Right lobe of liver (tissue), 6 donors: ENCODE measurements at regions not wholly inside any gene's neighbourhood (a gene's known extent, or its start where the extent isn't known, plus 50 kb on each side); places are given as distances from the start of the nearest gene placed in this dataset.

Experiments used
- ATAC-seq, 4 donors: fragments of 200-7000 bp; cut with Tn5 transposase; one replicate each; pipeline ENCODE4 v1.9.1; 2020; ENCODE audit warnings: mild to moderate bottlenecking in 4 of 4, moderate library complexity in 4 of 4
- DNase-seq, 3 donors: peaks; one replicate each; pipeline ENCODE4 v3.0.0-alpha.2; 2020
- H3K27ac ChIP-seq, 3 donors: fragments of 200-600 bp; one replicate each; pipeline ENCODE4 v1.8.0; 2022
- H3K27me3 ChIP-seq, 2 donors: fragments of 200-600 bp; one replicate each; pipeline ENCODE4 v1.8.0; 2022
- H3K36me3 ChIP-seq, 4 donors: fragments of 200-600 bp; sonication (generic) in 1 of 4; one replicate each; pipeline versions ENCODE4 v1.5.1 to v1.8.0; 2017 to 2022; ENCODE audit warnings: control low read depth in 1 of 4
- H3K4me1 ChIP-seq, 4 donors: fragments of 200-600 bp; sonication (generic) in 1 of 4; one replicate each; pipeline versions ENCODE4 v1.5.1 to v1.8.0; 2017 to 2022; ENCODE audit warnings: control low read depth in 1 of 4
- H3K4me3 ChIP-seq, 3 donors: fragments of 200-600 bp; one replicate each; pipeline ENCODE4 v1.8.0; 2022
- H3K9me3 ChIP-seq, 4 donors: fragments of 200-600 bp; sonication (generic) in 1 of 4; one replicate each; pipeline versions ENCODE4 v1.5.1 to v1.8.0; 2017 to 2022; ENCODE audit warnings: control low read depth in 1 of 4
- POLR2A ChIP-seq: fragments of 450-650 bp; IDR thresholded peaks from one replicate; pipeline ENCODE4 v1.6.1; 2017; ENCODE audit warnings: antibody characterized with exemption, mild to moderate bottlenecking
- WGBS: methylation state at CpG from one replicate; pipeline ENCODE4 v1.1.6; 2018; ENCODE audit warnings: low coverage, low lambda C conversion rate; ENCODE audit not compliant: insufficient coverage; ENCODE audit errors: missing lambda C conversion rate; 5-methylcytosine and 5-hydroxymethylcytosine counted together
- intact Hi-C, 2 donors: fragments of 100-400 bp; cut with DNase I; formaldehyde crosslinking; loops; one replicate each; pipeline versions ENCODE4 v1.11.2 to v1.14.1; 2022
- TF ChIP-seq, protein P1 (sequence below), 4 donors: fragments of 200-600 bp in 3 of 4; fragments of 450-650 bp in 1 of 4; IDR thresholded peaks; one replicate each; pipeline versions ENCODE4 v1.5.1 to v1.8.0; 2016 to 2022; ENCODE audit warnings: antibody characterized with exemption in 4 of 4, mild to moderate bottlenecking in 2 of 4
- donor health status: DM: no; HTN: yes; CAD: no.
- donor health status: DM: no; HTN: no; CAD: no.
- donor health status: DM: no; HTN: no; CAD: no.
- donor health status: DM: no; HTN: yes; CAD: no.
- donor health status: DM: no; HTN: yes; CAD: no.

GRCh38 chr11:59302991-59303390 lies 55.7 kb upstream of the OR5AN1 start:
- WGBS, result 67% methylated on average over 1 of the region's 1 CpG
- Histone ChIP-seq H3K4me1 (no peaks in the 10 kb centered on the region), H3K4me3 (no peak overlapping the region), H3K27me3 (no peaks in the 10 kb centered on the region), H3K9me3 (no peaks in the 10 kb centered on the region), H3K36me3 (no peaks in the 10 kb centered on the region), H3K27ac (no peak overlapping the region)
- no peak for ATAC-seq
- DNase-seq, result no peak
- intact Hi-C loops, result no loop called here
- TF ChIP-seq, protein P1, sequence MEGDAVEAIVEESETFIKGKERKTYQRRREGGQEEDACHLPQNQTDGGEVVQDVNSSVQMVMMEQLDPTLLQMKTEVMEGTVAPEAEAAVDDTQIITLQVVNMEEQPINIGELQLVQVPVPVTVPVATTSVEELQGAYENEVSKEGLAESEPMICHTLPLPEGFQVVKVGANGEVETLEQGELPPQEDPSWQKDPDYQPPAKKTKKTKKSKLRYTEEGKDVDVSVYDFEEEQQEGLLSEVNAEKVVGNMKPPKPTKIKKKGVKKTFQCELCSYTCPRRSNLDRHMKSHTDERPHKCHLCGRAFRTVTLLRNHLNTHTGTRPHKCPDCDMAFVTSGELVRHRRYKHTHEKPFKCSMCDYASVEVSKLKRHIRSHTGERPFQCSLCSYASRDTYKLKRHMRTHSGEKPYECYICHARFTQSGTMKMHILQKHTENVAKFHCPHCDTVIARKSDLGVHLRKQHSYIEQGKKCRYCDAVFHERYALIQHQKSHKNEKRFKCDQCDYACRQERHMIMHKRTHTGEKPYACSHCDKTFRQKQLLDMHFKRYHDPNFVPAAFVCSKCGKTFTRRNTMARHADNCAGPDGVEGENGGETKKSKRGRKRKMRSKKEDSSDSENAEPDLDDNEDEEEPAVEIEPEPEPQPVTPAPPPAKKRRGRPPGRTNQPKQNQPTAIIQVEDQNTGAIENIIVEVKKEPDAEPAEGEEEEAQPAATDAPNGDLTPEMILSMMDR (IDR thresholded peaks at IDR 0.05), result no peak
- TF ChIP-seq POLR2A, result no peak

GRCh38 chr11:59295435-59295834 lies 63.3 kb upstream of the OR5AN1 start:
- no peak for TF ChIP-seq POLR2A
- TF ChIP-seq, protein P1 (IDR thresholded peaks at IDR 0.05), result no peak
- peaks cover 0 to 57% (median 22%) of the 10 kb centered on the region in 4 donors for H3K4me1 ChIP-seq
- no peak for DNase-seq
- H3K27ac ChIP-seq, result peak overlapping the region in 2 of 3 donors; percentile 18 to 70
- no peaks in the 10 kb centered on the region for H3K27me3 ChIP-seq
- peak in 3 of 4 donors; percentile 17 to 63 (median 43) for ATAC-seq
- no peaks in the 10 kb centered on the region for H3K36me3 ChIP-seq
- intact Hi-C loops, result no loop called here
- H3K4me3 ChIP-seq, result no peak overlapping the region
- no peaks in the 10 kb centered on the region for H3K9me3 ChIP-seq

DNA sequence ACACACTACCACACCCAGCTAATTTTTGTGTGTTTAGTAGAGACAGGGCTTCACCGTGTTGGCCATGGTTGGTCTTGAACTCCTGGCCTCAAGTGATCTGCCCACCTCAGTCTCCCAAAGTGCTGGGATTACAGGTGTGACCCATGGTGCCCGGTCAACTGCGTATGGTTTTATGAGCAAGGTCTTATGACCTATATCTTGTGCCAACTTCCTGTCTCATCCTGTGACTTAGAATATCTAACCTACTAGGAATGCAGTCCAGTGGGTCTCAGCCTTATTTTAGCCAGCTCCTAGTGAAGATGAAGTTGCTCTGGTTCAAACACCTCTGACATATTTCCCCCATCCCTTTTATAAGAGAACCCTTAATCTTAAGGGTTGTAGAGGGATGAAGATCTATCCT lies 66.1 kb upstream of the OR5AN1 start:
- Histone ChIP-seq H3K27ac (peak overlapping the region; percentile 41 to 81 (median 65)), H3K9me3 (no peaks in the 10 kb centered on the region), H3K27me3 (no peaks in the 10 kb centered on the region), H3K4me1 (peaks cover 0 to 73% (median 29%) of the 10 kb centered on the region in 4 donors), H3K36me3 (no peaks in the 10 kb centered on the region), H3K4me3 (no peak overlapping the region)
- no peak for DNase-seq
- TF ChIP-seq, protein P1 (IDR thresholded peaks at IDR 0.05), result no peak
- TF ChIP-seq POLR2A, result no peak
- peak in 1 of 4 donors; percentile 17 for ATAC-seq
- 48% methylated on average over 3 of the region's 3 CpGs for WGBS
- intact Hi-C loops, result no loop called here

GRCh38 chr11:59291228-59291627 lies 67.5 kb upstream of the OR5AN1 start:
- intact Hi-C loops, result no loop called here
- ATAC-seq, result peak; percentile 59 to 89 (median 79)
- H3K36me3 ChIP-seq, result no peaks in the 10 kb centered on the region
- H3K4me1 ChIP-seq, result peaks cover 0 to 72% (median 25%) of the 10 kb centered on the region in 4 donors
- peak in 1 of 3 donors; percentile 69 for DNase-seq
- no peak overlapping the region for H3K4me3 ChIP-seq
- H3K9me3 ChIP-seq, result no peaks in the 10 kb centered on the region
- no peak for TF ChIP-seq POLR2A
- TF ChIP-seq, protein P1 (IDR thresholded peaks at IDR 0.05), result no peak
- H3K27ac ChIP-seq, result peak overlapping the region; percentile 41 to 81 (median 65)
- 37% methylated on average over 2 of the region's 3 CpGs for WGBS
- H3K27me3 ChIP-seq, result no peaks in the 10 kb centered on the region
